ENCODE measurements at regions not wholly inside any gene's neighbourhood (a gene's known extent, or its start where the extent isn't known, plus 50 kb on each side); places are given as distances from the start of the nearest gene placed in this dataset.
"Not testable (repeated sequence)": the region's sequence is repeated elsewhere in the genome, so short reads cannot be mapped to it uniquely, and the experiment has no call there.

- Histone ChIP-seq H3K27me3 (peaks cover 0 to 6% (median 0%) of the 10 kb centered on the region in 4 donors), H3K4me3 (no peak overlapping the region), H3K27ac (no peak overlapping the region), H3K36me3 (no peaks in the 10 kb centered on the region), H3K9me3 (no peaks in the 10 kb centered on the region), H3K4me1 (no peaks in the 10 kb centered on the region)
- no peak for DNase-seq
- WGBS, 2 donors, result 82 to 93% methylated on average over 4 to 5 of the region's 5 CpGs
- intact Hi-C loops (cut with DNase I), result no loop called here
- no peak for TF ChIP-seq POLR2A (IDR thresholded peaks at IDR 0.05)
- TF ChIP-seq, protein P1, sequence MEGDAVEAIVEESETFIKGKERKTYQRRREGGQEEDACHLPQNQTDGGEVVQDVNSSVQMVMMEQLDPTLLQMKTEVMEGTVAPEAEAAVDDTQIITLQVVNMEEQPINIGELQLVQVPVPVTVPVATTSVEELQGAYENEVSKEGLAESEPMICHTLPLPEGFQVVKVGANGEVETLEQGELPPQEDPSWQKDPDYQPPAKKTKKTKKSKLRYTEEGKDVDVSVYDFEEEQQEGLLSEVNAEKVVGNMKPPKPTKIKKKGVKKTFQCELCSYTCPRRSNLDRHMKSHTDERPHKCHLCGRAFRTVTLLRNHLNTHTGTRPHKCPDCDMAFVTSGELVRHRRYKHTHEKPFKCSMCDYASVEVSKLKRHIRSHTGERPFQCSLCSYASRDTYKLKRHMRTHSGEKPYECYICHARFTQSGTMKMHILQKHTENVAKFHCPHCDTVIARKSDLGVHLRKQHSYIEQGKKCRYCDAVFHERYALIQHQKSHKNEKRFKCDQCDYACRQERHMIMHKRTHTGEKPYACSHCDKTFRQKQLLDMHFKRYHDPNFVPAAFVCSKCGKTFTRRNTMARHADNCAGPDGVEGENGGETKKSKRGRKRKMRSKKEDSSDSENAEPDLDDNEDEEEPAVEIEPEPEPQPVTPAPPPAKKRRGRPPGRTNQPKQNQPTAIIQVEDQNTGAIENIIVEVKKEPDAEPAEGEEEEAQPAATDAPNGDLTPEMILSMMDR (IDR thresholded peaks at IDR 0.05), result no peak
Measured at GRCh38 chr17:14547016-14547415, 246.1 kb downstream of the HS3ST3B1 start.

DNA sequence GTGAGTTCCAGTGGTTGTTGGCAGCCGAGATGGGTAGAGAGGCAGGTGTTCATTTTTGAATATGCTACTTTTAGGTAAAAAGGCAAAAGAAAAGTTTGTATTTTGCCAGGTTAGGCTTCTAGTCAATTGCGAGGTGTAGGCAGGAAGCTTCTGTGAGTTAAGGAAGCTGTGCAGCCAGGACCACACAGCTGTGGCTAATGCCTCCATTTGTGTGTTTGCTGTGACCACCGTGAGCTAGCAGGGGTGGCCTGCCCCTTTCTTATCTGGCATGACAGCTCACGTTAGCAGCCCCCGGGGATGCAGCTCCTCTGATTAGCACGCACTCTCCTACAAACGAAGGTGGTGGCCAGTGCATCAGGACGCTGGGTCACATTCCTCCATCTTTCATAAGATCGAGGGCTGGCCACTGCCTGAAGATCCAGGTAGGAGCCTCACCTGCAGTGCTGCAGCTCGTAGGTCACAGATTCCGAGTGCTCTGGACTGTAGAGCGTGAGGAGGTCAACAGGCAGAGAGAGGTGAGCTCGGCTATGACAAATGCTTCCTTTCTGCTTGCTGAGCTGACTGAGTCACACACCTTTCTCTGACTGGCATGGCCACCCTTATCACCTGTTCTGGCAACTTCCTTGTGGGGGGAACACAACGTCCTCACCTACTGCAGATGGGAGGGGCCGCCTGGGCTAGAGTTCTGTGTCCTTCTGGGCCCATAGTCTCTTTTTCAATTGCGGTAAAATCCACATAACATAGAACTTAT lies 244.4 kb downstream of the HS3ST3B1 start:
- intact Hi-C loops (cut with DNase I), result no loop called here
- Histone ChIP-seq H3K4me3 (no peak overlapping the region), H3K9me3 (no peaks in the 10 kb centered on the region), H3K4me1 (no peaks in the 10 kb centered on the region), H3K27me3 (peaks cover 0 to 6% (median 0%) of the 10 kb centered on the region in 4 donors), H3K27ac (no peak overlapping the region), H3K36me3 (no peaks in the 10 kb centered on the region)
- WGBS, 2 donors, result 39 to 59% methylated on average over 9 to 15 of the region's 16 CpGs
- no peak for DNase-seq
- TF ChIP-seq POLR2A (IDR thresholded peaks at IDR 0.05), result no peak
- TF ChIP-seq, protein P1 (IDR thresholded peaks at IDR 0.05), result no peak

GRCh38 chr17:14541714-14542113 lies 240.8 kb downstream of the HS3ST3B1 start:
- Histone ChIP-seq H3K36me3 (no peaks in the 10 kb centered on the region), H3K27me3 (peaks cover 0 to 6% (median 0%) of the 10 kb centered on the region in 4 donors), H3K9me3 (no peaks in the 10 kb centered on the region), H3K27ac (no peak overlapping the region), H3K4me3 (no peak overlapping the region), H3K4me1 (no peaks in the 10 kb centered on the region)
- DNase-seq, result no peak
- intact Hi-C loops (cut with DNase I), result no loop called here
- TF ChIP-seq, protein P1 (IDR thresholded peaks at IDR 0.05), result no peak
- TF ChIP-seq POLR2A (IDR thresholded peaks at IDR 0.05), result no peak
- 80 to 81% methylated on average over 2 of the region's 2 CpGs for WGBS, 2 donors

DNA sequence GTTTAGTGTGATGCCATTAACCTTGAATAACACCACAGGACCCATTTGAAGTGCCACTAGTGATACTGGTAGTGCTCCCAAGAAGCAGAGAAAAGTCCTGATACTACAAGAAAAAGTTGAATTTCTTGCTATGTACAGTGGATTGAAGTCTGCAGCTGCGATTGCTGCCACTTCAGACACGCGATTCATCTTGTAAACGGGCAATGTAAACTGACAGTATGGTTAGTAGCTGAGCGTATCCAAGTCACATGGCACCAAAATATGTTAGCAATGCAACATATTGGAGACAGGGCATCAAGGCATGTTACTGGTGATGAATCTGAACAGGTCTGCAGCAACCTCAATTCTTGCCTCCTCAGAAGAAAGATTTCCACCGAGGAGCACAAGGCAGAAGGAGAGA lies 238.9 kb downstream of the HS3ST3B1 start:
- no peaks in the 10 kb centered on the region for H3K36me3 ChIP-seq
- no peak overlapping the region for H3K27ac ChIP-seq
- no peak for DNase-seq
- intact Hi-C loops (cut with DNase I), result no loop called here
- no peaks in the 10 kb centered on the region for H3K9me3 ChIP-seq
- TF ChIP-seq, protein P1 (IDR thresholded peaks at IDR 0.05), result no peak
- no peak for TF ChIP-seq POLR2A (IDR thresholded peaks at IDR 0.05)
- no peaks in the 10 kb centered on the region for H3K27me3 ChIP-seq
- no peak overlapping the region for H3K4me3 ChIP-seq
- H3K4me1 ChIP-seq, result no peaks in the 10 kb centered on the region
- 80 to 90% methylated on average over 6 of the region's 6 CpGs for WGBS, 2 donors

DNA sequence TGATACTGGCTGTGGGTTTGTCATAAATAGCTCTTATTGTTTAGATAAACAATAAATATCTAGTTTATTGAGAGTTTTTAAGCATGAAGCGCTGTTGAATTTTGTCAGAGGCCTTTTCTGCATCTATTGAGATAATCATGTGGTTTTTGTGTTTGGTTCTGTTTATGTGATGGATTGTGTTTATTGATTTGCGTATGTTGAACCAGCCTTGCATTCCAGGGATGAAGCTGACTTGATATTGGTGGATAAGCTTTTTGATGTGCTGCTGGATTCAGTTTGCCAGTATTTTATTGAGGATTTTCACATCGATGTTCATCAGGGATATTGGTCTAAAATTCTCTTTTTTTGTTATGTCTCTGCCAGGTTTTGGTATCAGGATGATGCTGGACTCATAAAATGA lies 231.4 kb downstream of the HS3ST3B1 start:
- H3K27me3 ChIP-seq; H3K36me3 ChIP-seq; H3K4me3 ChIP-seq; DNase-seq; H3K9me3 ChIP-seq; H3K4me1 ChIP-seq; H3K27ac ChIP-seq; intact Hi-C loops (cut with DNase I): not testable (repeated sequence)
- WGBS, 2 donors, result 84 to 95% methylated on average over 3 of the region's 3 CpGs
